ENCODE measurements at regions not wholly inside any gene's neighbourhood (a gene's known extent, or its start where the extent isn't known, plus 50 kb on each side); places are given as distances from the start of the nearest gene placed in this dataset.

GRCh38 chr1:184905601-184906322, 68.5 kb downstream of the NIBAN1 start:
- no peaks in the 10 kb centered on the region for H3K9me3 ChIP-seq
- TF ChIP-seq POLR2AphosphoS5 (IDR thresholded peaks at IDR 0.05) (no peak), POLR2A (IDR thresholded peaks at IDR 0.05) (no peak)
- TF ChIP-seq, protein P1, sequence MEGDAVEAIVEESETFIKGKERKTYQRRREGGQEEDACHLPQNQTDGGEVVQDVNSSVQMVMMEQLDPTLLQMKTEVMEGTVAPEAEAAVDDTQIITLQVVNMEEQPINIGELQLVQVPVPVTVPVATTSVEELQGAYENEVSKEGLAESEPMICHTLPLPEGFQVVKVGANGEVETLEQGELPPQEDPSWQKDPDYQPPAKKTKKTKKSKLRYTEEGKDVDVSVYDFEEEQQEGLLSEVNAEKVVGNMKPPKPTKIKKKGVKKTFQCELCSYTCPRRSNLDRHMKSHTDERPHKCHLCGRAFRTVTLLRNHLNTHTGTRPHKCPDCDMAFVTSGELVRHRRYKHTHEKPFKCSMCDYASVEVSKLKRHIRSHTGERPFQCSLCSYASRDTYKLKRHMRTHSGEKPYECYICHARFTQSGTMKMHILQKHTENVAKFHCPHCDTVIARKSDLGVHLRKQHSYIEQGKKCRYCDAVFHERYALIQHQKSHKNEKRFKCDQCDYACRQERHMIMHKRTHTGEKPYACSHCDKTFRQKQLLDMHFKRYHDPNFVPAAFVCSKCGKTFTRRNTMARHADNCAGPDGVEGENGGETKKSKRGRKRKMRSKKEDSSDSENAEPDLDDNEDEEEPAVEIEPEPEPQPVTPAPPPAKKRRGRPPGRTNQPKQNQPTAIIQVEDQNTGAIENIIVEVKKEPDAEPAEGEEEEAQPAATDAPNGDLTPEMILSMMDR (IDR thresholded peaks at IDR 0.05 in 8 of 11, conservative IDR thresholded peaks at IDR 0.05 in 3 of 11): no peak
- WGBS, 5 donors: 67 to 86% (median 84%) methylated on average over 3 of the region's 3 CpGs
- DNase-seq: no peak
- intact Hi-C loops (cut with DNase I; ENCODE audit: low total_unique reads): no loop called here
- no peak overlapping the region for H3K4me3 ChIP-seq
- no peaks in the 10 kb centered on the region for H3K36me3 ChIP-seq
- no peaks in the 10 kb centered on the region for H3K27me3 ChIP-seq (replicated peaks in 1 of 7)
- peaks cover 0 to 16% (median 3%) of the 10 kb centered on the region in 6 donors for H3K4me1 ChIP-seq
- H3K27ac ChIP-seq: no peak overlapping the region

DNA sequence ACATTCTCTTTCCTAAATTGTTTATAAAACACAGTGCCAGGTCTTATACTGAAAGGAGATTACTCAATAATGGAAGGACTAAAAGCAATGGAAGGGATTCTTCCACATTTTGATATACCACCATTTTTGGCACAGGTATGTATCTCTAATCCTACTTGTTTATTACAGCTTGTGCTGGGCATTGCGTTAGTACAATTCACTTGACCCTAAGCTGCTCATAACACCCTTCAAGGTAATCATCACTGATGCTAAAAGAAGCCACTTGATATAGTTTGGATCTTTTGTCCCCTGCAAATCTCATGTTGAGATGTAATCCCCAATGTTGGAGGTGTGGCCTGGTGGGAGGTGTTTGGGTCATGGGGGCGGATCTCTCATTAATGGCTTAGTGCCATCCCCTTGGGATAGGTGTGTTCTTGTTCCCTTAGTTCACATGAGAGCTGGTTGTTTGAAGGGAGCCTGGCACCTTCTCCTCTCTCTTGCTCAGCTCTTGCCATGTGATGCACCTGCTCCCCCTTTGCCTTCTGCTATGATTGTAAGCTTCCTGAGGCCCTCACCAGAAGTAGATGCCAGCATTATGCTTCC, 71.1 kb downstream of the NIBAN1 start:
- Histone ChIP-seq H3K27me3 (replicated peaks in 1 of 7) (no peaks in the 10 kb centered on the region), H3K27ac (no peak overlapping the region), H3K4me1 (peaks cover 0 to 16% (median 3%) of the 10 kb centered on the region in 6 donors), H3K9me3 (no peaks in the 10 kb centered on the region), H3K4me3 (no peak overlapping the region), H3K36me3 (peaks cover 0 to 11% (median 0%) of the 10 kb centered on the region in 6 donors)
- intact Hi-C loops (cut with DNase I; ENCODE audit: low total_unique reads): no loop called here
- WGBS, 5 donors: 92 to 100% (median 98%) methylated on average over 2 of the region's 2 CpGs
- TF ChIP-seq POLR2A (IDR thresholded peaks at IDR 0.05) (no peak), POLR2AphosphoS5 (IDR thresholded peaks at IDR 0.05) (no peak)
- TF ChIP-seq, protein P1 (IDR thresholded peaks at IDR 0.05 in 8 of 11, conservative IDR thresholded peaks at IDR 0.05 in 3 of 11): no peak
- DNase-seq: no peak

DNA sequence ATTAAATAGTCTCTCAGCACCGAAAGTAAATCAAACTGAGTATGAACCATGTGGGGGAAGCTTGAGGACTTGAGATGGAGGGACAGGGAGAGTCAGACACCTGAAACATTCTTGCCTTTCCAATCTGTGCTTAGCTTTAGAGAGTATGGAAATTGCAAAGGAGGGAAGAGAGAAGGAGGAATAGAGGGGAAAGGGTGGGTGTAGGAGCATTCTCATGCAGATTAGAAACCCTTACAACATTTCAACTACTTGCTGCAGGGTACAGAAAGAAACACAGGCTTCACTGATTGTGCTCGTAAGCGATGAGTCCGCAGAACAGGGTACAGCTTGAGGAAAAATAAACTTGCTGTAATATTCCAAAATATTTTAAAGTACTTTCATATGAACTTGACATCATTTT, 73.8 kb downstream of the NIBAN1 start:
- H3K36me3 ChIP-seq: peaks cover 0 to 17% (median 0%) of the 10 kb centered on the region in 6 donors
- no peaks in the 10 kb centered on the region for H3K9me3 ChIP-seq
- no peaks in the 10 kb centered on the region for H3K27me3 ChIP-seq (replicated peaks in 1 of 7)
- TF ChIP-seq POLR2A (IDR thresholded peaks at IDR 0.05) (no peak), POLR2AphosphoS5 (IDR thresholded peaks at IDR 0.05) (no peak)
- TF ChIP-seq, protein P1 (IDR thresholded peaks at IDR 0.05 in 8 of 11, conservative IDR thresholded peaks at IDR 0.05 in 3 of 11): no peak
- H3K27ac ChIP-seq: no peak overlapping the region
- intact Hi-C loops (cut with DNase I; ENCODE audit: low total_unique reads): no loop called here
- DNase-seq: no peak
- H3K4me3 ChIP-seq: no peak overlapping the region
- H3K4me1 ChIP-seq: peaks cover 0 to 13% (median 3%) of the 10 kb centered on the region in 6 donors
- 95 to 99% (median 98%) methylated on average over 4 of the region's 4 CpGs for WGBS, 5 donors

DNA sequence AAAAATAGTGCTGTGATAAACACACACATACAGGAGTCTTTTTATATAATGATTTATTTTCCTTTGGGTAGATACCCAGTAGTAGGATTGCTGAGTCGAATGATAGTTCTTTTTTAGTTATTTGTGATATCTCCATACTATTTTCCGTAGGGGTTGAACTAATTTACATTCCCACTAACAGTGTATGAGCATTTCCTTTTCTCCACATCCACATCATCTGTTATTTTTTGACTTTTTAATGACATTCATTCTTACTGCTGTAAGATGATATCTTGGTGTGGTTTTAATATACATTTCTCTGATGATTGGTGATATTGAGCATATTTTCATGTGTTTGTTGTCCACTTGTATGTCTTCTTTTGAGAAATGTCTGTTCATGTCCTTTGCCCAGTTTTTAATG, 78.3 kb downstream of the NIBAN1 start:
- Histone ChIP-seq H3K27me3 (replicated peaks in 1 of 7) (no peaks in the 10 kb centered on the region), H3K36me3 (peaks cover 0 to 29% (median 0%) of the 10 kb centered on the region in 6 donors), H3K27ac (no peak overlapping the region), H3K9me3 (no peaks in the 10 kb centered on the region), H3K4me1 (peaks cover 0 to 12% (median 6%) of the 10 kb centered on the region in 6 donors), H3K4me3 (no peak overlapping the region)
- TF ChIP-seq POLR2AphosphoS5 (IDR thresholded peaks at IDR 0.05) (no peak), POLR2A (IDR thresholded peaks at IDR 0.05) (no peak)
- TF ChIP-seq, protein P1 (IDR thresholded peaks at IDR 0.05 in 8 of 11, conservative IDR thresholded peaks at IDR 0.05 in 3 of 11): no peak
- no peak for DNase-seq
- intact Hi-C loops (cut with DNase I; ENCODE audit: low total_unique reads): no loop called here
- 75 to 89% (median 85%) methylated on average over 2 of the region's 2 CpGs for WGBS, 5 donors

Data from spleen (tissue), 11 donors.